Esophagus squamous epithelium (tissue), 5 donors: ENCODE measurements at regions not wholly inside any gene's neighbourhood (a gene's known extent, or its start where the extent isn't known, plus 50 kb on each side); places are given as distances from the start of the nearest gene placed in this dataset.
"Not testable (repeated sequence)": the region's sequence is repeated elsewhere in the genome, so short reads cannot be mapped to it uniquely, and the experiment has no call there.

Source experiments
- DNase-seq: peaks from one replicate; lab custom pipeline; 2025; lab: John Stamatoyannopoulos, UW
- H3K27ac ChIP-seq, 4 donors: fragments of 200-600 bp; sonication (generic); one replicate each; pipeline ENCODE4 v1.5.1; 2016 to 2019; ENCODE audit warnings: mild to moderate bottlenecking in 1 of 4
- H3K27me3 ChIP-seq, 4 donors: fragments of 200-600 bp; sonication (generic); 1 replicate in 3 of 4; 2 replicates in 1 of 4; pipeline versions ENCODE4 v1.5.1 to v1.6.0; 2017 to 2021; ENCODE audit warnings: antibody characterized with exemption in 1 of 4
- H3K36me3 ChIP-seq, 3 donors: fragments of 200-600 bp; sonication (generic); one replicate each; pipeline ENCODE4 v1.5.1; 2016 to 2019
- H3K4me1 ChIP-seq, 3 donors: fragments of 200-600 bp; sonication (generic); one replicate each; pipeline ENCODE4 v1.5.1; 2017 to 2019
- H3K4me3 ChIP-seq, 4 donors: fragments of 200-600 bp; sonication (generic); 1 replicate in 3 of 4; 2 replicates in 1 of 4; pipeline ENCODE4 v1.5.1; 2016 to 2019; ENCODE audit warnings: mild to moderate bottlenecking in 2 of 4, moderate library complexity in 1 of 4
- H3K9me3 ChIP-seq, 3 donors: fragments of 200-600 bp; sonication (generic); one replicate each; pipeline ENCODE4 v1.5.1; 2016 to 2019
- POLR2A ChIP-seq, 4 donors: fragments of 450-650 bp; IDR thresholded peaks; one replicate each; pipeline ENCODE4 v1.6.1; 2017; ENCODE audit warnings: antibody characterized with exemption in 4 of 4, mild to moderate bottlenecking in 4 of 4, moderate library complexity in 3 of 4
- WGBS, 2 donors: methylation state at CpG; one replicate each; pipeline ENCODE4 v1.1.5; 2018; 5-methylcytosine and 5-hydroxymethylcytosine counted together
- intact Hi-C: fragments of 100-400 bp; cut with DNase I; formaldehyde crosslinking; loops from one replicate; pipeline ENCODE4 v1.15.0; 2022
- TF ChIP-seq, protein P1 (sequence below), 6 experiments: fragments of 450-650 bp in 4 of 6; fragments of 200-600 bp in 2 of 6; sonication (generic) in 2 of 6; IDR thresholded peaks; one replicate each; pipeline ENCODE4 v1.5.1; 2016 to 2019; ENCODE audit warnings: antibody characterized with exemption in 6 of 6, mild to moderate bottlenecking in 4 of 6, moderate library complexity in 4 of 6
- donor health status: DM: yes; HTN: yes; CAD: no.

DNA sequence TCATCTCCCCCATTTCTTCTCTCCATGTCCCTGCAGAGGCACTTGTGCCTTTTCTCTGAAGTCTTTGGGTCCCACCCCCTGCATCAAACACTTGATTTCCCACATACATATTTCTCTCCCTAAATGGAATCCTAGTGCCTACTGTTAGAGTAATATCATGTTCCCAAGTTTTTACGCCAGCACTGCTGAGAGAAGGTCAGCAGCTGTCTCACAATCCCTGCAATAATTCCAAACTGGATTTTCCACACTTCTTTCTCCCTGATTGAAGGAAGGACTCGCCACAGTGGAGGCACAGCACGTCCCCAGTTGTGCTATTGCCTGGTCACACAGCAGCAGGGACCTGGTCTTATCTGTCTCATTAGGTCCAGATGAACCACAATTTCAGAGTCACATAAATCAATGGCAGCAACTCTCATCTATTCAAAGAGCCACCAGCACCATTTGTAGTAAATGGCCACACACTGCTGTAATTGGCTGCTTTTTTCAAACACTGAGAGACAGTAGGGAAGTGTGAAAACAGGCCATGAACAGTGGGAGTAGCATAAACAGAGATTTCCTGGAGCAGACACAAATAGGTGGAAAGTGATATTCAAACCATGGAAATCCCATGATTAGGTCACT is 605.5 kb downstream of the XPNPEP1 start:
- 33 to 58% methylated on average over 3 of the region's 3 CpGs for WGBS, 2 donors
- TF ChIP-seq POLR2A (IDR thresholded peaks at IDR 0.05) = no peak
- TF ChIP-seq, protein P1, sequence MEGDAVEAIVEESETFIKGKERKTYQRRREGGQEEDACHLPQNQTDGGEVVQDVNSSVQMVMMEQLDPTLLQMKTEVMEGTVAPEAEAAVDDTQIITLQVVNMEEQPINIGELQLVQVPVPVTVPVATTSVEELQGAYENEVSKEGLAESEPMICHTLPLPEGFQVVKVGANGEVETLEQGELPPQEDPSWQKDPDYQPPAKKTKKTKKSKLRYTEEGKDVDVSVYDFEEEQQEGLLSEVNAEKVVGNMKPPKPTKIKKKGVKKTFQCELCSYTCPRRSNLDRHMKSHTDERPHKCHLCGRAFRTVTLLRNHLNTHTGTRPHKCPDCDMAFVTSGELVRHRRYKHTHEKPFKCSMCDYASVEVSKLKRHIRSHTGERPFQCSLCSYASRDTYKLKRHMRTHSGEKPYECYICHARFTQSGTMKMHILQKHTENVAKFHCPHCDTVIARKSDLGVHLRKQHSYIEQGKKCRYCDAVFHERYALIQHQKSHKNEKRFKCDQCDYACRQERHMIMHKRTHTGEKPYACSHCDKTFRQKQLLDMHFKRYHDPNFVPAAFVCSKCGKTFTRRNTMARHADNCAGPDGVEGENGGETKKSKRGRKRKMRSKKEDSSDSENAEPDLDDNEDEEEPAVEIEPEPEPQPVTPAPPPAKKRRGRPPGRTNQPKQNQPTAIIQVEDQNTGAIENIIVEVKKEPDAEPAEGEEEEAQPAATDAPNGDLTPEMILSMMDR (IDR thresholded peaks at IDR 0.05) = no peak
- intact Hi-C loops = no loop called here
- Histone ChIP-seq H3K9me3 (no peaks in the 10 kb centered on the region), H3K4me3 (no peak overlapping the region), H3K4me1 (no peaks in the 10 kb centered on the region), H3K27ac (no peak overlapping the region), H3K27me3 (no peaks in the 10 kb centered on the region), H3K36me3 (no peaks in the 10 kb centered on the region)
- DNase-seq = no peak

DNA sequence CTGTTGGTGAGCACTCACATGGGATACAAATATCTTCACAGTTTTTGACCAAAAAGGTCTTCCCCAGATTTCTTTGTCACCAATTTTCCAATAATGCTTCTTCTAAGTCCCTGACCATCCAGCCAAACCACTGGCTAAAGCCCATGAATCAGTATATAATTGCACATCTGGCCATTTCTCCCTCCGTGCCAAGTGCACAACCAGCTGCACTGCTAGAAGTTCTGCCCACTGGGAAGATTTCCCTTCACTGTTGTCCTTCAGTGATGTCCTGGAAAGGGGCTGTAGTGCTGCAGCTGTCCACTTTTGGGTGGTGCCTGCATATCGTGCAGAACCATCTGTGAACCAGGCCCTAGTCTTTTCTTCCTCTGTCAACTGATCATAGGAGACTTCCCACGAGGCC is 609.3 kb downstream of the XPNPEP1 start:
- H3K4me1 ChIP-seq, H3K4me3 ChIP-seq, intact Hi-C loops, H3K27me3 ChIP-seq, DNase-seq, H3K9me3 ChIP-seq, H3K27ac ChIP-seq, H3K36me3 ChIP-seq: not testable (repeated sequence)
- WGBS, 2 donors = 33 to 60% methylated on average over 1 to 3 of the region's 3 CpGs

DNA sequence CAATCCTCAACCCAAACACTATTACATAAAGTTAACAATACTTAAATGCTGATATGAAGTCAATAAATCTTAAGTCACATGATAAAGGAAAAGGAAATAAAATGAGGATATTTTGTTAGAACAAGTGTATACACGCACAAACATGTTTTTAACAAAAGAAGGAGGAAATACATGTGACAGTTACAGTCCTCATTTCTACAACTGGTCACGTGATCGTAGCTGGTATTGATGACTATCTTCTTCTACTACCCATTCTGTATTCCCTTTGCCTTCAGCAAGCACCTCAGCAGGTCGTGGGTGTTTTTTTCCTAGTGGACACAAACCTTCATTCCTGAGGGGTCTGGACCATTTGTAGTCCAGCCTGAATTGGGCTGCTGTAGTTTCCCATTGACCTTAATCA is 610.8 kb downstream of the XPNPEP1 start:
- H3K9me3 ChIP-seq, H3K27me3 ChIP-seq, DNase-seq, H3K27ac ChIP-seq, H3K36me3 ChIP-seq, H3K4me1 ChIP-seq, intact Hi-C loops, H3K4me3 ChIP-seq: not testable (repeated sequence)
- WGBS, 2 donors = 58 to 61% methylated on average over 4 of the region's 4 CpGs

DNA sequence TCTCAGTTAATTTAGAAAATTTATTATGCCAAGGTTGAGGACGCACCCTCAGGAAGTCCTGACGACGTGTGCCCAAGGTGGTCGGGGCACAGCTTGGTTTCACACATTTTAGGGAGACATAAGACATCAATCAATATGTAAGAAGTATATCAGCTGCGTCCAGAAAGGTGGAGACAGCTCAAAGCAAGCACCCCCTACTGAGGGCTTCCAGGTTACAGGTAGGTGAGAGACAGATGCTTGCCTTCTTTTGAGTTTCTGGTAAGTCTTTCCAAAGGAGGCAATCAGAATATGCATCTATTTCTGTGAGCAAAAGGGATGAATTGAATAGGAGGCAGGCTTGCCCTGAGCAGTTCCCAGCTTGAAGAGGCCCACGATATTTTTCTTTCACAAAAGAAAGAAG is 614.3 kb downstream of the XPNPEP1 start:
- no peak overlapping the region for H3K4me3 ChIP-seq
- H3K4me1 ChIP-seq = no peaks in the 10 kb centered on the region
- TF ChIP-seq, protein P1 (IDR thresholded peaks at IDR 0.05) = no peak
- TF ChIP-seq POLR2A (IDR thresholded peaks at IDR 0.05) = no peak
- intact Hi-C loops = no loop called here
- 59 to 60% methylated on average over 6 of the region's 6 CpGs for WGBS, 2 donors
- DNase-seq = no peak
- H3K27me3 ChIP-seq = no peaks in the 10 kb centered on the region
- H3K36me3 ChIP-seq = no peaks in the 10 kb centered on the region
- no peak overlapping the region for H3K27ac ChIP-seq
- no peaks in the 10 kb centered on the region for H3K9me3 ChIP-seq

DNA sequence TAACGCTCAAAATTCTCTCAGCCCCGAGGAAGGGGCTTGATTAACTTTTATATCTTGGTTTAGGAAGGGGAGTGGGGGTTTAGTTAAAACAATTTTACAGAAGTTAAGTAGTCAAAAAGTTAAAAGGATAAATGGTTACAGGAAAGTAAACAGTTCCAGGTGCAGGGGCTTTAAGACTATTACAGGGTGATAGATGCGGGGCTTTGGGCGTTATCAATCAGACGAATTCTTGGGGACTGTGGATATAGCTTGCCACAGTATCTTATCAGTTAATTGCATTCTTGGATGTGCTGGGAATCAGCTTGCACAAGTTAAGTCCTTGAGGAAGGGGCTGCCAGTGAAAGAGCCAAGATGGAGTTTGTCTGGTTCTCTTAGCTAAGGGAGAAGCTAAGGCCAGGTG is 616.2 kb downstream of the XPNPEP1 start:
- H3K27ac ChIP-seq, H3K4me3 ChIP-seq, H3K4me1 ChIP-seq, intact Hi-C loops, H3K9me3 ChIP-seq, DNase-seq, H3K36me3 ChIP-seq, H3K27me3 ChIP-seq: not testable (repeated sequence)
- 38 to 44% methylated on average over 5 of the region's 5 CpGs for WGBS, 2 donors

DNA sequence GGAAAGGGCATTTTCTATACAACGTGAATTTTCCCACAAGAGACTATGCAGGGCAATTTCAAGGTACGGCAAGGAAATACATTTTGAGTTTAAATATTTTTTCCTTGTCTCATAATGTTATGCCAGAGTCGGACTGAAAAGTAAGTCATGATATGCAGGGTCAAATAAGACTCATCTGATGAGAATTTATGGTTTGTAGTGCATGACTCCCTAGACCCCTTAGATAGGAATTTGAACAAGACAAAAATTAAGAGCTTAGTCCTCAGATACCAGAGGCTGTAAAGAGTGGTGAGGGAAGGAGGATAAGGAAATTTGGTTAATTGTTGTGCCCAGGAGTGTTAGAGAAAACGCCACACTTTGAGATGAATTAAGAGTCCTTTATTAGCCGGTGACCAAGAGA is 616.6 kb downstream of the XPNPEP1 start:
- TF ChIP-seq, protein P1 (IDR thresholded peaks at IDR 0.05) = no peak
- no peaks in the 10 kb centered on the region for H3K4me1 ChIP-seq
- no peak overlapping the region for H3K4me3 ChIP-seq
- DNase-seq = no peak
- no peak overlapping the region for H3K27ac ChIP-seq
- no peaks in the 10 kb centered on the region for H3K9me3 ChIP-seq
- no peaks in the 10 kb centered on the region for H3K27me3 ChIP-seq
- no peaks in the 10 kb centered on the region for H3K36me3 ChIP-seq
- 47 to 57% methylated on average over 5 of the region's 5 CpGs for WGBS, 2 donors
- intact Hi-C loops = no loop called here

DNA sequence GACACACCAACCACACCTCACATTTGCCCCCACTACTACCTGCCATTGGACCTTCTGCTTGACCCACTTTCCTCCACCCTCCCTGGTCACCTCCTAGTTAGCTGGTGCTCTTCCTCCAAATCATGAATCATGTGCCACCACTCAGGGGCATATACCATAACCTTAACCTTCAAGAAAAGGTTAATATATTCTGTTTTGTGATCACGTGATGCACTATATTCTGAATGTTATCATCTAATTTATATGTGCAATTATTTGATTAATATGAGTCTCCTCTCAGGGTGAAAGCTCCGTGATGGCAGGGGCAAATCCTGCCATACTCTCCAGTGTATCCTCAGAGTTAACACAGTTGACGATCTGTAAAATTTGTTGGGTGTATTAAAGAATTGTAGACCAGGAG is 635.5 kb downstream of the XPNPEP1 start:
- 77 to 81% methylated on average over 3 of the region's 3 CpGs for WGBS, 2 donors
- no peak overlapping the region for H3K4me3 ChIP-seq
- no peaks in the 10 kb centered on the region for H3K9me3 ChIP-seq
- no peaks in the 10 kb centered on the region for H3K36me3 ChIP-seq
- TF ChIP-seq, protein P1 (IDR thresholded peaks at IDR 0.05) = no peak
- no peak for TF ChIP-seq POLR2A (IDR thresholded peaks at IDR 0.05)
- no peak for DNase-seq
- H3K27me3 ChIP-seq = no peaks in the 10 kb centered on the region
- intact Hi-C loops = no loop called here
- no peaks in the 10 kb centered on the region for H3K4me1 ChIP-seq
- no peak overlapping the region for H3K27ac ChIP-seq
